Neuronal stem cell (in vitro differentiated cells): ENCODE measurements at regions not wholly inside any gene's neighbourhood (a gene's known extent, or its start where the extent isn't known, plus 50 kb on each side); places are given as distances from the start of the nearest gene placed in this dataset.

Experiments
- DNase-seq: peaks from one replicate; pipeline ENCODE4 v3.0.0-alpha.2; 2013; ENCODE audit warnings: low spot score
- H2AFZ ChIP-seq: one replicate; pipeline ENCODE4 v1.6.1; 2013; ENCODE audit warnings: mild to moderate bottlenecking, low read length, inconsistent platforms
- H2AK5ac ChIP-seq: 2 replicates; pipeline ENCODE4 v1.6.1; 2013; ENCODE audit warnings: low read depth, mild to moderate bottlenecking, inconsistent platforms, low read length, moderate library complexity, mixed read lengths
- H2BK120ac ChIP-seq: 2 replicates; pipeline ENCODE4 v1.6.1; 2013; ENCODE audit warnings: low read depth, mild to moderate bottlenecking, inconsistent platforms, low read length, moderate library complexity, mixed read lengths
- H2BK12ac ChIP-seq: one replicate; pipeline ENCODE4 v1.6.1; 2013; ENCODE audit warnings: low read length, inconsistent platforms
- H2BK15ac ChIP-seq: 2 replicates; pipeline ENCODE4 v1.6.1; 2013; ENCODE audit warnings: mild to moderate bottlenecking, low read length, inconsistent platforms, mixed read lengths
- H2BK5ac ChIP-seq: one replicate; pipeline ENCODE4 v1.6.1; 2013; ENCODE audit warnings: inconsistent platforms, mild to moderate bottlenecking, low read length, moderate library complexity
- H3K14ac ChIP-seq: one replicate; pipeline ENCODE4 v1.6.1; 2013; ENCODE audit warnings: low read length, inconsistent platforms
- H3K18ac ChIP-seq: 2 replicates; pipeline ENCODE4 v1.6.1; 2013; ENCODE audit warnings: low read length, inconsistent platforms
- H3K23ac ChIP-seq: 2 replicates; pipeline ENCODE4 v1.6.1; 2013; ENCODE audit warnings: low read depth, mild to moderate bottlenecking, mixed read lengths, low read length, inconsistent platforms; ENCODE audit not compliant: poor library complexity
- H3K27ac ChIP-seq: replicated peaks from 3 replicates; pipeline ENCODE4 v1.5.1; 2013; ENCODE audit warnings: low read length, inconsistent platforms
- H3K27me3 ChIP-seq, 3 experiments: 2 replicates each; pipeline ENCODE4 v1.6.1; 2013; ENCODE audit warnings: low read length in 3 of 3, mild to moderate bottlenecking in 2 of 3, inconsistent platforms in 1 of 3, low read depth in 1 of 3, mixed read lengths in 1 of 3, moderate library complexity in 1 of 3; ENCODE audit not compliant: control insufficient read depth in 3 of 3, insufficient read depth in 3 of 3
- H3K36me3 ChIP-seq, 2 donors: replicated peaks in 1 of 2; 2 replicates each; pipeline ENCODE4 v1.6.1; 2013; ENCODE audit warnings: low read length in 2 of 2; ENCODE audit not compliant: control insufficient read depth in 2 of 2, insufficient read depth in 2 of 2
- H3K4ac ChIP-seq: 2 replicates; pipeline ENCODE4 v1.6.1; 2013; ENCODE audit warnings: inconsistent platforms, mild to moderate bottlenecking, low read length, moderate library complexity
- H3K4me1 ChIP-seq, 2 donors: 1 replicate in 1 of 2; 2 replicates in 1 of 2; pipeline ENCODE4 v1.6.1; 2013; ENCODE audit warnings: low read length in 2 of 2, low read depth in 1 of 2; ENCODE audit not compliant: control insufficient read depth in 2 of 2, insufficient read depth in 1 of 2
- H3K4me2 ChIP-seq: one replicate; pipeline ENCODE4 v1.6.1; 2013; ENCODE audit warnings: mild to moderate bottlenecking, low read length, inconsistent platforms; ENCODE audit not compliant: insufficient read depth, poor library complexity, severe bottlenecking
- H3K4me3 ChIP-seq, 2 donors: 2 replicates each; pipeline ENCODE4 v1.5.1; 2013; ENCODE audit warnings: low read length in 2 of 2, mild to moderate bottlenecking in 2 of 2, inconsistent platforms in 1 of 2, moderate library complexity in 1 of 2
- H3K79me1 ChIP-seq: one replicate; pipeline ENCODE4 v1.6.1; 2013; ENCODE audit warnings: low read depth, mild to moderate bottlenecking, inconsistent platforms, low read length, moderate library complexity
- H3K9ac ChIP-seq: one replicate; pipeline ENCODE4 v1.6.1; 2013; ENCODE audit warnings: mild to moderate bottlenecking, low read depth, low read length, inconsistent platforms; ENCODE audit not compliant: poor library complexity
- H3K9me3 ChIP-seq, 2 donors: replicated peaks in 1 of 2; 2 replicates each; pipeline versions ENCODE3 to v1.6.1; 2013; ENCODE audit warnings: low read length in 2 of 2, mild to moderate bottlenecking in 2 of 2, inconsistent platforms in 1 of 2, low read depth in 1 of 2, mixed read lengths in 1 of 2, moderate library complexity in 1 of 2; ENCODE audit not compliant: control insufficient read depth in 2 of 2, insufficient read depth in 1 of 2
- H4K8ac ChIP-seq: one replicate; pipeline ENCODE4 v1.6.1; 2013; ENCODE audit warnings: low read depth, mild to moderate bottlenecking, inconsistent platforms, low read length, moderate library complexity
- H4K91ac ChIP-seq: one replicate; pipeline ENCODE4 v1.6.1; 2013; ENCODE audit warnings: low read length, low read depth, mild to moderate bottlenecking, inconsistent platforms; ENCODE audit not compliant: poor library complexity
- WGBS, 2 donors: extraction: QIAGEN DNeasy Blood & Tissue Kit; methylation state at CpG; one replicate each; pipeline ENCODE4 v1.1.7; 2013; ENCODE audit warnings: missing lambda C conversion rate in 2 of 2, mixed read lengths in 1 of 2; ENCODE audit not compliant: insufficient read length in 2 of 2, insufficient replicate concordance in 1 of 2; ENCODE audit errors: extremely low coverage in 2 of 2; 5-methylcytosine and 5-hydroxymethylcytosine counted together

GRCh38 chr14:25944020-25944419, 653.8 kb downstream of the NOVA1 start:
- Histone ChIP-seq H3K4ac (no peak overlapping the region), H3K14ac (no peak overlapping the region), H3K4me1 (peaks cover 0 to 2% of the 10 kb centered on the region in 2 donors), H3K9me3 (peaks cover 2% of the 10 kb centered on the region in 2 donors), H3K36me3 (no peaks in the 10 kb centered on the region), H3K79me1 (no peaks in the 10 kb centered on the region), H4K91ac (no peak overlapping the region), H3K4me3 (no peak overlapping the region), H4K8ac (no peak overlapping the region), H2AK5ac (no peak overlapping the region), H3K23ac (no peak overlapping the region), H2BK12ac (no peak overlapping the region), H3K4me2 (no peak overlapping the region), H2BK5ac (no peak overlapping the region), H3K18ac (no peak overlapping the region), H2BK15ac (no peak overlapping the region), H2AFZ (peak overlapping the region; percentile 48), H3K27ac (no peak overlapping the region), H3K27me3 (no peaks in the 10 kb centered on the region), H3K9ac (no peak overlapping the region), H2BK120ac (no peak overlapping the region)
- DNase-seq: no peak
- no CpG with 5 or more reads among the region's 4 CpGs for WGBS, 2 donors

- Histone ChIP-seq H2BK12ac (no peak overlapping the region), H2AK5ac (no peak overlapping the region), H2BK15ac (no peak overlapping the region), H3K9me3 (peaks cover 2% of the 10 kb centered on the region in 2 donors), H3K27ac (no peak overlapping the region), H3K4me1 (peaks cover 0 to 2% of the 10 kb centered on the region in 2 donors), H3K18ac (no peak overlapping the region), H3K4me3 (no peak overlapping the region), H2AFZ (peak overlapping the region; percentile 4), H3K9ac (no peak overlapping the region), H2BK120ac (no peak overlapping the region), H3K79me1 (no peaks in the 10 kb centered on the region), H3K36me3 (no peaks in the 10 kb centered on the region), H3K27me3 (no peaks in the 10 kb centered on the region), H4K8ac (no peak overlapping the region), H2BK5ac (no peak overlapping the region), H4K91ac (no peak overlapping the region), H3K4me2 (no peak overlapping the region), H3K14ac (no peak overlapping the region), H3K23ac (no peak overlapping the region), H3K4ac (no peak overlapping the region)
- WGBS, 2 donors: no CpG with 5 or more reads among the region's 1 CpG
- DNase-seq: no peak
Measured at GRCh38 chr14:25943329-25943728, 654.5 kb downstream of the NOVA1 start.

- H3K27ac ChIP-seq: no peak overlapping the region
- no peaks in the 10 kb centered on the region for H3K79me1 ChIP-seq
- no peak overlapping the region for H2AFZ ChIP-seq
- H2BK5ac ChIP-seq: no peak overlapping the region
- no peak overlapping the region for H3K4me3 ChIP-seq
- no peaks in the 10 kb centered on the region for H3K36me3 ChIP-seq
- no peaks in the 10 kb centered on the region for H3K27me3 ChIP-seq
- no peak overlapping the region for H4K8ac ChIP-seq
- H4K91ac ChIP-seq: no peak overlapping the region
- H3K23ac ChIP-seq: no peak overlapping the region
- H3K18ac ChIP-seq: no peak overlapping the region
- no peak overlapping the region for H2BK12ac ChIP-seq
- peaks cover 0 to 2% of the 10 kb centered on the region in 2 donors for H3K4me1 ChIP-seq
- no peak overlapping the region for H2BK15ac ChIP-seq
- no peak overlapping the region for H3K14ac ChIP-seq
- no peak overlapping the region for H3K9ac ChIP-seq
- H3K4me2 ChIP-seq: no peak overlapping the region
- H2BK120ac ChIP-seq: no peak overlapping the region
- DNase-seq: no peak
- no CpG with 5 or more reads among the region's 3 CpGs for WGBS, 2 donors
- no peak overlapping the region for H3K4ac ChIP-seq
- peaks cover under 1 to 2% of the 10 kb centered on the region in 2 donors for H3K9me3 ChIP-seq
- H2AK5ac ChIP-seq: no peak overlapping the region
Measured at GRCh38 chr14:25942090-25942489, 655.7 kb downstream of the NOVA1 start.

- no peaks in the 10 kb centered on the region for H3K27me3 ChIP-seq
- H4K8ac ChIP-seq: no peak overlapping the region
- H3K27ac ChIP-seq: no peak overlapping the region
- H3K14ac ChIP-seq: no peak overlapping the region
- no peak overlapping the region for H3K18ac ChIP-seq
- no peak overlapping the region for H2BK15ac ChIP-seq
- H3K4me1 ChIP-seq: no peaks in the 10 kb centered on the region
- H2BK120ac ChIP-seq: no peak overlapping the region
- H2AFZ ChIP-seq: no peak overlapping the region
- H2BK12ac ChIP-seq: no peak overlapping the region
- no peak overlapping the region for H2AK5ac ChIP-seq
- H3K9ac ChIP-seq: no peak overlapping the region
- H3K79me1 ChIP-seq: no peaks in the 10 kb centered on the region
- H2BK5ac ChIP-seq: no peak overlapping the region
- WGBS, 2 donors: no CpG with 5 or more reads among the region's 3 CpGs
- H3K36me3 ChIP-seq: no peaks in the 10 kb centered on the region
- no peaks in the 10 kb centered on the region for H3K9me3 ChIP-seq
- DNase-seq: no peak
- H3K4me2 ChIP-seq: no peak overlapping the region
- H3K4ac ChIP-seq: no peak overlapping the region
- H4K91ac ChIP-seq: no peak overlapping the region
- no peak overlapping the region for H3K23ac ChIP-seq
- H3K4me3 ChIP-seq: no peak overlapping the region
Measured at GRCh38 chr14:25933731-25934130, 664.1 kb downstream of the NOVA1 start.
